ENCODE measurements at regions not wholly inside any gene's neighbourhood (a gene's known extent, or its start where the extent isn't known, plus 50 kb on each side); places are given as distances from the start of the nearest gene placed in this dataset.

- ChIA-PET POLR2A (no interaction called here), CTCF (no interaction called here)
- H3K36me3 Mint-ChIP-seq (ENCODE audit: low read depth), result no peaks in the 10 kb centered on the region
- H3K27ac Mint-ChIP-seq, result no peak overlapping the region
- no peaks in the 10 kb centered on the region for H3K9me3 Mint-ChIP-seq (ENCODE audit: insufficient read depth)
- no peak for ATAC-seq
- no peak for DNase-seq
- no peaks in the 10 kb centered on the region for H3K4me1 Mint-ChIP-seq (ENCODE audit: low read depth)
- H3K27me3 Mint-ChIP-seq (ENCODE audit: low read depth), result peaks cover 2% of the 10 kb centered on the region
- no peak overlapping the region for H3K4me3 Mint-ChIP-seq
These were observed 57.4 kb upstream of the ZNF536 start for GRCh38 chr19:30314805-30315155.

GRCh38 chr19:30315159-30315558 lies 57.0 kb upstream of the ZNF536 start:
- no peak for DNase-seq
- Mint-ChIP-seq H3K36me3 (ENCODE audit: low read depth) (no peaks in the 10 kb centered on the region), H3K9me3 (ENCODE audit: insufficient read depth) (no peaks in the 10 kb centered on the region), H3K4me3 (no peak overlapping the region), H3K27me3 (ENCODE audit: low read depth) (peaks cover 2% of the 10 kb centered on the region), H3K27ac (no peak overlapping the region), H3K4me1 (ENCODE audit: low read depth) (no peaks in the 10 kb centered on the region)
- ChIA-PET POLR2A (no interaction called here), CTCF (no interaction called here)
- ATAC-seq, result no peak

DNA sequence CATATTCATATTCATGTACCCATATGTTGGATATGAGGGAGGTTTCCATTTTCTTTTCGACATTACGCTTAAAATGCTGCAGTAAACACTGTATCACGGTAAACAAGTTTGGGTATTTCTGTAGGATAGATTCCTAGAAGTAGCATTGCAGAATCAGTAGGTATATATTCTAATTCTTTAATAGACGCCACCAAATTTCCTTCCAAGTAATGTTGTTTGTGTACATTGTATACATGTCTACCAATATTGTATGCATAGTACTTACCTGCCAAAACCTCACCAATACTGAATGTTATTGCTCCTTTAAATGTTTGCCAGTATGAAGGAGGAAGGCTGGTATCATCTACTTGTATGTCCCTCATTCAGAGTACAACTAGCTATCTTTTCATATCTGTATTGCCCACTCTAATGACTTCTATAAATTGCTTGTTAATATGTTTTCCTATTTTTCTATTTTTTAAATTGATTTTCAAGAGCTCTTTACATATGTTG lies 56.1 kb upstream of the ZNF536 start:
- no peak overlapping the region for H3K27ac Mint-ChIP-seq
- DNase-seq, result no peak
- H3K27me3 Mint-ChIP-seq (ENCODE audit: low read depth), result peaks cover 2% of the 10 kb centered on the region
- CTCF ChIA-PET, result no interaction called here
- ATAC-seq, result no peak
- no peak overlapping the region for H3K4me3 Mint-ChIP-seq
- H3K4me1 Mint-ChIP-seq (ENCODE audit: low read depth), result no peaks in the 10 kb centered on the region
- no peaks in the 10 kb centered on the region for H3K36me3 Mint-ChIP-seq (ENCODE audit: low read depth)
- POLR2A ChIA-PET, result no interaction called here
- no peaks in the 10 kb centered on the region for H3K9me3 Mint-ChIP-seq (ENCODE audit: insufficient read depth)

DNA sequence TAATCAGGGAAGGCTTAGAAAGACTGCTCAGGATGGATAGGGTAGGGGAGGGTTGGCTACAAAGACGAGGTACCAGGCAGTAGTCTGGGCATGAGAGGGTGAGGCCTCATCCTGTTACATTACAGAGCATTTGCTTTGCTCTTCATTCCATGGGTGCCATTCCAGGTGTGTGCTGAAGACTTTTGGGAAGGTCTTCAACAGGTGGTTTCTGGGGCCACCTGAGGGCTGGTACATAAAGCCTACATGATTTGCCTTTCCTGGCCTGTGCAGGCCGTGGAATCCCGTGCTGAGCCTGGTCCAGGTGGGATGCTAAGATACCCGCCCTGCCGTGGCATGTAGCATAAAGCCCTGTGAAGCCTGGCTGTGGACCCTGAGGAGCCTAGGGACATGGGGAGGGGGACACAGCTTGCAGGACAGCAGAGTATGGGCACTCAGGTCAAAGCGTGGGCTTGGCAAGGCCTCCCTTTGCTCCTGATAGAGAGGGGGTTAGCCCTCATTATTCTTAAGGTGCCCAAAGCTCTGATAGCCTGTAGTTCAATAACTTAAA lies 55.6 kb upstream of the ZNF536 start:
- no peaks in the 10 kb centered on the region for H3K36me3 Mint-ChIP-seq (ENCODE audit: low read depth)
- H3K27me3 Mint-ChIP-seq (ENCODE audit: low read depth), result peaks cover 2% of the 10 kb centered on the region
- ChIA-PET CTCF (no interaction called here), POLR2A (no interaction called here)
- DNase-seq, result no peak
- H3K4me1 Mint-ChIP-seq (ENCODE audit: low read depth), result no peaks in the 10 kb centered on the region
- H3K4me3 Mint-ChIP-seq, result no peak overlapping the region
- no peak for ATAC-seq
- no peaks in the 10 kb centered on the region for H3K9me3 Mint-ChIP-seq (ENCODE audit: insufficient read depth)
- no peak overlapping the region for H3K27ac Mint-ChIP-seq

DNA sequence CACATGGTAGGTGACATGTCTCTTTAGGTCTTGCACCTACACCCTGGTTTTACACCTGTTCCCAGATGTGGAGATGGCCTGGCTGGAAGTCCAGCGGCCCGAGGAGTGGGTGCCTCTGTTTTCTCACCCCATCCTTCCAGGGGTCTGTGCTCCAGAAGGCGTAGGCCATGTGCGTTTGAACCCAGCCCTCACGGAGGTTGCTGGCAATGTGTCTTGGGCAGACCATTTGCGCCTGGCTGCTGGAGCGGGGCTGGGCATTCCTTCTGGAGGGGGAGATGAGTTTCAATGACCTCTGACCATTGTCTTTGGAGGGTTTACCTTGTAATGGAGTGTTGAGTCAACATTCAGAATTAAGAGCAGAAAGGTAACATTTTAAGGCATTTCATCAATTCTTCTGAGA lies 54.8 kb upstream of the ZNF536 start:
- H3K27ac Mint-ChIP-seq, result no peak overlapping the region
- H3K36me3 Mint-ChIP-seq (ENCODE audit: low read depth), result no peaks in the 10 kb centered on the region
- DNase-seq (no peak), ATAC-seq (no peak)
- H3K9me3 Mint-ChIP-seq (ENCODE audit: insufficient read depth), result no peaks in the 10 kb centered on the region
- peaks cover 2% of the 10 kb centered on the region for H3K27me3 Mint-ChIP-seq (ENCODE audit: low read depth)
- no peaks in the 10 kb centered on the region for H3K4me1 Mint-ChIP-seq (ENCODE audit: low read depth)
- H3K4me3 Mint-ChIP-seq, result no peak overlapping the region
- ChIA-PET CTCF (no interaction called here), POLR2A (no interaction called here)

DNA sequence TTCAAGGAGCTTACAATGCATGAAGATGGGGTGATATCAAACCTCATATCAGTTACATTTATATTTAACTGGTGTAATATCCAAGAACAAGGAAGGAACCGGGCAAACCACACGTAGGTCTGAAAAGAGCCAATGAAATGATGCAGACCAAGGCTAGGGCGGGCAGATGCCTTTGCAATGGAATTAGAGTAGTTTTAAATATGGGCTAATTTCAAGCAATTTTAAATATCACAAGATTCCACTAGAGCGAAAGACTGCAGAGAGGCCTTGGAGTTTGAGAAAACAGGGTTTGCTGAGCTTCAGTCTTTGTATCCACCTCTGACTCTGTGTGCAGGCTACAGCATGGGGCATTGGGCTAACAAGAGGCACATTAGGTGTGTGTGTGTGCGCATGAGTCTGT lies 53.9 kb upstream of the ZNF536 start:
- no peaks in the 10 kb centered on the region for H3K9me3 Mint-ChIP-seq (ENCODE audit: insufficient read depth)
- H3K27ac Mint-ChIP-seq, result no peak overlapping the region
- peaks cover 2% of the 10 kb centered on the region for H3K27me3 Mint-ChIP-seq (ENCODE audit: low read depth)
- ChIA-PET CTCF (no interaction called here), POLR2A (no interaction called here)
- no peak for ATAC-seq
- no peaks in the 10 kb centered on the region for H3K36me3 Mint-ChIP-seq (ENCODE audit: low read depth)
- DNase-seq, result no peak
- H3K4me3 Mint-ChIP-seq, result no peak overlapping the region
- no peaks in the 10 kb centered on the region for H3K4me1 Mint-ChIP-seq (ENCODE audit: low read depth)

DNA sequence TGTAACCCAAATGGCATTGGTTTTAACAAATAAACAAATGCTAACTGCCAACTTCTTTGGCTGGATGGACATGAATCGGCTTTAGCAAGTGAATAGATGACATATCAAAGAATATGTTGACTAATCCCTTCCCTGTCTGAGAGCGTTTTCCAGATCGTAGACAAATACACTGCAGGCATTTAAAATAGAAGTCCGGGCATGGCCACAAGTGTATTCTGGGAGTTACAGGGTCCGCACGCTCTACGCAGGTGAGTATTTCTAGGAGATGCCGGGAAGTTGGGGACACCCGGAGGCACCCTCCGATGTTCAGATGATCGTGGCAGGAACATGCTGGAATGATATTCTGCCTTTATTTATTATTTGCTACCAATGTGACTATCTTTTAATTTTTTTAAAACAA lies 53.2 kb upstream of the ZNF536 start:
- POLR2A ChIA-PET, result no interaction called here
- ATAC-seq (no peak), DNase-seq (no peak)
- H3K4me1 Mint-ChIP-seq (ENCODE audit: low read depth), result no peaks in the 10 kb centered on the region
- CTCF ChIA-PET, result no interaction called here
- H3K27ac Mint-ChIP-seq, result no peak overlapping the region
- H3K4me3 Mint-ChIP-seq, result no peak overlapping the region
- H3K36me3 Mint-ChIP-seq (ENCODE audit: low read depth), result no peaks in the 10 kb centered on the region
- H3K9me3 Mint-ChIP-seq (ENCODE audit: insufficient read depth), result no peaks in the 10 kb centered on the region
- H3K27me3 Mint-ChIP-seq (ENCODE audit: low read depth), result peaks cover 2% of the 10 kb centered on the region

DNA sequence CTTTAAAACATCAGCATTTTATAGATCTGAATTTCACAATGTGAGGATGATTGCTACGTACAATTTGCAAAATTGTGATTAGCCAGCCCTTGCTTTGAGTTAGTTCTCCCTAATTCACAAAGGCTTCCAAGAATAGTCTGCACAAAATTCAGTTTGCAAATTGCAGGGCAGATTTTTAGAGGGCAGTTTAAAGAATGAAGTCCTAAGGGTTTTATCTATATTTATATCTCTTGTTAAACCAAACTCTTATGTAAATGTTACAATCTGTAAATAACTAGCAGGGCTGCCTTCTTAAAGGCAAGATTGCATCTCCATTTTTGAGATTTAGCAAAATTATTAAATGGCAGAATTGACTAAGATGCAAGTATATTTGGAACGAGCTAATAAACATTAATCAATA lies 52.8 kb upstream of the ZNF536 start:
- no peaks in the 10 kb centered on the region for H3K4me1 Mint-ChIP-seq (ENCODE audit: low read depth)
- no peak overlapping the region for H3K27ac Mint-ChIP-seq
- H3K4me3 Mint-ChIP-seq, result no peak overlapping the region
- CTCF ChIA-PET, result no interaction called here
- POLR2A ChIA-PET, result no interaction called here
- peaks cover 2% of the 10 kb centered on the region for H3K27me3 Mint-ChIP-seq (ENCODE audit: low read depth)
- H3K9me3 Mint-ChIP-seq (ENCODE audit: insufficient read depth), result no peaks in the 10 kb centered on the region
- no peak for DNase-seq
- ATAC-seq, result no peak
- no peaks in the 10 kb centered on the region for H3K36me3 Mint-ChIP-seq (ENCODE audit: low read depth)

GRCh38 chr19:30319876-30320275 lies 52.3 kb upstream of the ZNF536 start:
- no peaks in the 10 kb centered on the region for H3K9me3 Mint-ChIP-seq (ENCODE audit: insufficient read depth)
- DNase-seq (no peak), ATAC-seq (no peak)
- peaks cover 2% of the 10 kb centered on the region for H3K27me3 Mint-ChIP-seq (ENCODE audit: low read depth)
- no peak overlapping the region for H3K27ac Mint-ChIP-seq
- ChIA-PET POLR2A (no interaction called here), CTCF (interaction anchor here (0.7 kb wide), 1 partner anchor 1904 kb away, joined by 3 read pairs; no protein-coding TSS in a partner anchor)
- no peaks in the 10 kb centered on the region for H3K4me1 Mint-ChIP-seq (ENCODE audit: low read depth)
- H3K4me3 Mint-ChIP-seq, result no peak overlapping the region
- H3K36me3 Mint-ChIP-seq (ENCODE audit: low read depth), result no peaks in the 10 kb centered on the region

GRCh38 chr19:30320466-30320865 lies 51.7 kb upstream of the ZNF536 start:
- no peak overlapping the region for H3K4me3 Mint-ChIP-seq
- no peaks in the 10 kb centered on the region for H3K4me1 Mint-ChIP-seq (ENCODE audit: low read depth)
- no peak overlapping the region for H3K27ac Mint-ChIP-seq
- ATAC-seq, result no peak
- no peak for DNase-seq
- ChIA-PET POLR2A (no interaction called here), CTCF (interaction anchor here (0.7 kb wide), 1 partner anchor 1904 kb away, joined by 3 read pairs; no protein-coding TSS in a partner anchor)
- no peaks in the 10 kb centered on the region for H3K9me3 Mint-ChIP-seq (ENCODE audit: insufficient read depth)
- no peaks in the 10 kb centered on the region for H3K36me3 Mint-ChIP-seq (ENCODE audit: low read depth)
- peaks cover 2% of the 10 kb centered on the region for H3K27me3 Mint-ChIP-seq (ENCODE audit: low read depth)

DNA sequence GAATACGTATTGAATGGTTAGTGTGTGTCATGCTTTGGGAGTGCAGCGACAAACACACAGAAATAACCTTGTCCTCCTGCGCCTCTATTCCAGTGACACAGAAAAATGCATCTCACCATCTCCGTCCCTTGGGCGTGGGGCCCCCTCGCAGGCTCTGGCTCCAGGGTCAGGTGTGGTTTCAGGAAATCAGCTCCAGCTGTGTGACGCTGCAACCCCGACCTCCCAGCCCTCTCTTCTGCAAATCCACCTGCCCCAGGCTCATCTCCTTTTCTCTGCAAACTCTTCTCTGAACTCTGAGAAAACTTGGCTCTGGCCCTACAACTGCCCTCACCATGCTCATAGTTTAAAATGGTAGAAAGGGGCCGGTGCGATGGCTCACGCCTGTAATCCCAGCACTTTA lies 51.3 kb upstream of the ZNF536 start:
- H3K4me1 Mint-ChIP-seq (ENCODE audit: low read depth), result no peaks in the 10 kb centered on the region
- CTCF ChIA-PET, result no interaction called here
- no peaks in the 10 kb centered on the region for H3K36me3 Mint-ChIP-seq (ENCODE audit: low read depth)
- ATAC-seq (no peak), DNase-seq (no peak)
- H3K27ac Mint-ChIP-seq, result no peak overlapping the region
- H3K27me3 Mint-ChIP-seq (ENCODE audit: low read depth), result peaks cover 2% of the 10 kb centered on the region
- H3K4me3 Mint-ChIP-seq, result no peak overlapping the region
- no peaks in the 10 kb centered on the region for H3K9me3 Mint-ChIP-seq (ENCODE audit: insufficient read depth)
- POLR2A ChIA-PET, result no interaction called here
